ENCODE measurements at regions not wholly inside any gene's neighbourhood (a gene's known extent, or its start where the extent isn't known, plus 50 kb on each side); places are given as distances from the start of the nearest gene placed in this dataset.

DNA sequence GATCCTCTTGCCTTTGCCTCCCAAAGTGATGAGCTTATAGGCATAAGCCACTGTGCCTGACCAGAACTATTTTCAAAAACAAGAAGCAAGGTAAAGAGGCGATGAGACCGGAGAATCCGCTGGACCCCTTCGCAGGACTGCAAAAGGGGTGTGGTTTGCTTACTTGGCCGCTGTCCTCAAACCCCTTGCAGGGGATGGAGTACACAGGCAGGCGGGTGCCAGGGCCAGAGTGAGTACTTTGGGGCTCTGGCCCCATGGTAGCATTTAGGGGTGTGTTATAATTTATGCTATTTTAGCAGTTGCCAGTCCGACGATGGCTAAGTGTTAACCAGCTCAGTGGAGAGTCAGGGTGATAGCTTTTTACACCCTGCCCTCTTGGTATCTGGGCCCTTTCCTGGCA is 1454.9 kb downstream of the HACE1 start:
- no peaks in the 10 kb centered on the region for H3K36me3 ChIP-seq (ENCODE audit: low read depth)
- TF ChIP-seq, protein P1, sequence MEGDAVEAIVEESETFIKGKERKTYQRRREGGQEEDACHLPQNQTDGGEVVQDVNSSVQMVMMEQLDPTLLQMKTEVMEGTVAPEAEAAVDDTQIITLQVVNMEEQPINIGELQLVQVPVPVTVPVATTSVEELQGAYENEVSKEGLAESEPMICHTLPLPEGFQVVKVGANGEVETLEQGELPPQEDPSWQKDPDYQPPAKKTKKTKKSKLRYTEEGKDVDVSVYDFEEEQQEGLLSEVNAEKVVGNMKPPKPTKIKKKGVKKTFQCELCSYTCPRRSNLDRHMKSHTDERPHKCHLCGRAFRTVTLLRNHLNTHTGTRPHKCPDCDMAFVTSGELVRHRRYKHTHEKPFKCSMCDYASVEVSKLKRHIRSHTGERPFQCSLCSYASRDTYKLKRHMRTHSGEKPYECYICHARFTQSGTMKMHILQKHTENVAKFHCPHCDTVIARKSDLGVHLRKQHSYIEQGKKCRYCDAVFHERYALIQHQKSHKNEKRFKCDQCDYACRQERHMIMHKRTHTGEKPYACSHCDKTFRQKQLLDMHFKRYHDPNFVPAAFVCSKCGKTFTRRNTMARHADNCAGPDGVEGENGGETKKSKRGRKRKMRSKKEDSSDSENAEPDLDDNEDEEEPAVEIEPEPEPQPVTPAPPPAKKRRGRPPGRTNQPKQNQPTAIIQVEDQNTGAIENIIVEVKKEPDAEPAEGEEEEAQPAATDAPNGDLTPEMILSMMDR (IDR thresholded peaks at IDR 0.05) = no peak
- intact Hi-C loops (cut with DNase I, micrococcal nuclease) = loop anchor here in 1 of 2 donors (2.0 kb wide), 1 partner anchor 24 kb away; no protein-coding TSS in a partner anchor
- ATAC-seq = no peak
- no peak overlapping the region for H3K4me3 ChIP-seq
- DNase-seq = no peak
- no peaks in the 10 kb centered on the region for H3K4me1 ChIP-seq (ENCODE audit: low read depth)
- no peaks in the 10 kb centered on the region for H3K9me3 ChIP-seq

DNA sequence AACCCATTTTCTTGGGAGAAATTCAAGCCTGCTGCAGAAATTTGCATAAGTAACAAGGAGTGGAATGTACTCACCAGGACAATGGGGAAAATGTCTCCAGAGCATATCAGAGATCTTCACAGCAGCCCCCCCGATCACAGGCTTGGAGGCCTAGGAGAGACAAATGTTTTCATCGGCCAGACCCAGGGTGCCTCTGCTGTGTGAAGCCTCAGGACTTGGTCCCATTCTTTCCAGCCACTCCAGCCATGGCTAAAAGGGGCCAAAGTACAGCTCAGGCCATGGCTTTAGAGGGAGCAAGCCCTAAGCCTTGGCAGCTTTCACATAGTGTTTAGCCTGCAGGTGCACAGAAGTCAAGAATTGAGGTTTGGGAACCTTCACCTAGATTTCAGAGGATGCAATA is 1463.0 kb downstream of the HACE1 start:
- Histone ChIP-seq H3K9me3 (peaks cover 8% of the 10 kb centered on the region), H3K36me3 (ENCODE audit: low read depth) (no peaks in the 10 kb centered on the region), H3K4me3 (no peak overlapping the region), H3K4me1 (ENCODE audit: low read depth) (no peaks in the 10 kb centered on the region)
- intact Hi-C loops (cut with DNase I, micrococcal nuclease) = no loop called here
- TF ChIP-seq, protein P1 (IDR thresholded peaks at IDR 0.05) = no peak
- DNase-seq = no peak
- ATAC-seq = no peak

DNA sequence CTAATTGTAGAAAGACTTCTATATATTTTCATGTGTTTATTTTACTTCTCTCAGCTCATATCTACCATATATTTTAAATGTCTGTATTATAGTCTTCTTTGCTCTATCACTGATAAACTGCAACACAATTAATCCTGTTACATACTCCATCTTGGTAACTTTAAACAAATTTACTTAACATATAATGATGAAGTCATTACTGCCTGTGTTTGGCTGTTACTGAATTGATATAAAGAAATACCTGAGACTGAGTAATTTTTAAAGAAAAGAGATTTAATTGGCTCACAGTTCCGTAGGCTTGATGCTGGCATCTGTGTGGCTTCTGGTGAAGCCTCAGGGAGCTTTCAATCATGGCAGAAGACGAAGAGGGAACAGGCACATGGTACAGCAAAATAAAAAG is 1480.4 kb downstream of the HACE1 start:
- H3K9me3 ChIP-seq = no peaks in the 10 kb centered on the region
- no peaks in the 10 kb centered on the region for H3K36me3 ChIP-seq (ENCODE audit: low read depth)
- TF ChIP-seq, protein P1 (IDR thresholded peaks at IDR 0.05) = no peak
- intact Hi-C loops (cut with DNase I, micrococcal nuclease) = no loop called here
- H3K4me1 ChIP-seq (ENCODE audit: low read depth) = no peaks in the 10 kb centered on the region
- no peak for ATAC-seq
- no peak for DNase-seq
- no peak overlapping the region for H3K4me3 ChIP-seq

DNA sequence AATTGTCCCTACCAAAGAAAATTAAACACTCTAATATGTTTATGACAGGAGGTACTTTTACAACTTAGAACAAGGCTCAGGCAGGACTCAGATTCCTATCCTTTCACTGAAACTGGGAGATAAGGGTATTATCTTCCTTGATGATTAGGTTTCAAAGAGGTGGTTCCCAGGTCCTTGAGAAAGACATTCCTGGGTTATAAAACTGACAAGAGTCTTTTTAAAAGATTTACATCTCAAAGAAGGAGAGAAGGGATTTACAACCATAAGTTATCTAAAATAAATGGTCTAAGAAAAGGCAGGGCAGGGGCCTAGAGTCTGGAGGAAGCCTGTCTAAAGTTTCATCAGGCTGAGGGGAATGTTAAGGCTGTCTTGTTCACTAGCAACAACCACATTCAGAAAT is 1492.5 kb downstream of the HACE1 start:
- ATAC-seq (no peak), DNase-seq (no peak)
- intact Hi-C loops (cut with DNase I, micrococcal nuclease) = no loop called here
- Histone ChIP-seq H3K4me3 (no peak overlapping the region), H3K4me1 (ENCODE audit: low read depth) (no peaks in the 10 kb centered on the region), H3K9me3 (peaks cover 4% of the 10 kb centered on the region), H3K36me3 (ENCODE audit: low read depth) (no peaks in the 10 kb centered on the region)
- TF ChIP-seq, protein P1 (IDR thresholded peaks at IDR 0.05) = no peak

DNA sequence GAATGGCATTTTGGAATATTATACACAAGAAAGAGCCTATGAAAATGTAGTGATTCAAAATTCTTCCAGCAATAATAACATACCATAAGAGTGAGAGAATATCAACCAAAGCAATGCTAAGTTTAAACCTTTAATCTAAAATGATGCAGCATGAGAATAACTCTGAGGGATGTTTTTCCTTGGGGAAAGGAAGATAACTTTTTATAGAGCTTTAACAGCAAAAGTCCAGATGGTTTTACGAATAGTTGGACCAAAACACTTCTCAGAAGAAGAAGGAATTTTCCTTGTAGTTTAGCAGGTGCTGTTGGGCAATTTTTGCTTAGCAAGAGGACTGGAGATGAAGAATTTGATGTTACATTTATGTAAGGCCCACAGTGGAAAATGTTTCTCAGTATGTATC is 1503.2 kb downstream of the HACE1 start:
- intact Hi-C loops (cut with DNase I, micrococcal nuclease) = no loop called here
- ATAC-seq (no peak), DNase-seq (no peak)
- Histone ChIP-seq H3K4me1 (ENCODE audit: low read depth) (no peaks in the 10 kb centered on the region), H3K4me3 (no peak overlapping the region), H3K9me3 (no peaks in the 10 kb centered on the region), H3K36me3 (ENCODE audit: low read depth) (no peaks in the 10 kb centered on the region)
- TF ChIP-seq, protein P1 (IDR thresholded peaks at IDR 0.05) = no peak

DNA sequence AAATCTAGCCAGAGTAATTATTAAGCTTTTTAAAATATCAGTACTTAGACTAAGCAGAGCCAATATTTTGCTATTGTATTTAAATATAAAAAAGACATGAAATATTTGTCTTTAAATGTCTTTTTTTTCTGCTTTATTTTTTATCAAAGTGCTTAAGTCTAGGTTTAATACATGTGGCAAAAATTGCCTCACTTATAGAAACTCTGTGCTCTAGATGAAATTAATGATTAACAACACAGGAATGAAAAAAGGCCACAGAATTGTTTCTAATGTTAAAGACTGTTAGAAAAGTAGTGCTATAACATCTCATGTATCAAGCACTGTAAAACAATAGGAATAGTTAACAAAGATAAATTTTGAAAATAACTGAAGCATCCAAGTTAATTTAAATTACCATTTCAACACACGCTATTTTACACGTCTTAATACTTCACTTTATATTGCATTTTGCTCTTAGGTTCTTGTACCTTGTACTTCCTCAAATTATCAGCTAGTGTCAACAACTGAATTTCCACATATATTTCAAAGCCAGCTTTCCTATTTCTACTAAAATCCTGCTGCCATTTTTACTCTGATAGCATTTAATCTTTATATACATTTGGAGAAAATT is 1515.1 kb downstream of the HACE1 start:
- H3K9me3 ChIP-seq = no peaks in the 10 kb centered on the region
- ATAC-seq (no peak), DNase-seq (no peak)
- H3K4me1 ChIP-seq (ENCODE audit: low read depth) = no peaks in the 10 kb centered on the region
- no peak overlapping the region for H3K4me3 ChIP-seq
- H3K36me3 ChIP-seq (ENCODE audit: low read depth) = no peaks in the 10 kb centered on the region
- intact Hi-C loops (cut with DNase I, micrococcal nuclease) = no loop called here
- TF ChIP-seq, protein P1 (IDR thresholded peaks at IDR 0.05) = no peak

Measured in mucosa of descending colon (tissue), 3 donors.